ENCODE measurements at regions not wholly inside any gene's neighbourhood (a gene's known extent, or its start where the extent isn't known, plus 50 kb on each side); places are given as distances from the start of the nearest gene placed in this dataset.

DNA sequence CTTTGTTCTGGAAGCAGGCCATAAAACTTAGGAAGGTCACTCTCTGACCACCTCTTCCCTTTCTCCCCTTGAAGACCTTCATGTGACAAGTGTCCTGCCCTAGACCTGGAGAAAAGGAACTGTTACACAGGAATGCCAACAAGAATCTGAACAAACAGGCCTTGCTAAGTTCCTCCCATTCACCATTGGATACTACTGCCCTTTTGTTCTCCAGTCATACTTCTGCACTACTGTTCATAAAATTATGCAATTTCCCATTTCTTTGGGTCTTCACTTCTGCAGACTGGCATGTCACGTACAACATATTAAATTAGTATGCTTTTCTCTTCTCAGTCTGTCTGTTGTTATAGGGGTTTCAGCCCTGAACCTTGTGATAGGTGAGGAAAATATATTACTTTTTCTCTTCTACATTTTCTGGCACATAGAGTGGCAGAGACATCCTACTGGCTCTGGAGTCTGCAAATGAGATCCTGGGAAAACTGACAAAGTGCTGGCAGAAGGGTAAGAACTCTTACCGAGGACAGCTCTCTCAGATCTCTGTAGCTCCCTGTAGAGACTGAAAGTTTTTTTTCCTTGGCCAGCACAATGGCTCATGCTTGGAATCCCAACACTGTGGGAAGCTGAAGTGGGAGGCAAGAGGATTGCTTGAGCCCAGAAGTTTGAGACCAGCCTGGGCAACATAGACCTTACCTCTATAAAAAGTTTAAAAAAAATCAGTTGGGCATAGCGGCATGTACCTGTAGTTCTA, 87.6 kb upstream of the SPRY2 start:
- ATAC-seq (ENCODE audit: low read depth) (no peak), DNase-seq (no peak)
- Histone ChIP-seq H3K9ac (ENCODE audit: low read depth, low read length) (no peak overlapping the region), H3K9me1 (ENCODE audit: insufficient read depth, low read length) (no peaks in the 10 kb centered on the region), H2AFZ (replicated peaks; ENCODE audit: low read length, poor library complexity) (no peak overlapping the region), H4K8ac (ENCODE audit: low read depth in 2 of 2, low read length in 2 of 2) (no peak overlapping the region), H3K4me3 (ENCODE audit: insufficient read depth, low read depth, low read length) (no peak overlapping the region), H2BK15ac (ENCODE audit: low read depth, low read length) (no peak overlapping the region), H2AK5ac (ENCODE audit: low read depth, low read length) (no peak overlapping the region), H3K18ac (ENCODE audit: low read depth, low read length) (no peak overlapping the region), H4K20me1 (ENCODE audit: insufficient read depth, low read length) (no peaks in the 10 kb centered on the region), H3K4me2 (ENCODE audit: low read depth, low read length) (no peak overlapping the region), H3K56ac (ENCODE audit: extremely low read depth, insufficient read depth, low read length) (no peak overlapping the region), H2BK120ac (ENCODE audit: low read depth, low read length) (no peak overlapping the region), H3K27ac (ENCODE audit: insufficient read depth, low read length) (no peak overlapping the region), H3K9me3 (ENCODE audit: control insufficient read depth, insufficient read depth, low read length) (no peaks in the 10 kb centered on the region), H3K27me3 (ENCODE audit: control insufficient read depth, insufficient read depth, low read length) (no peaks in the 10 kb centered on the region), H2BK5ac (ENCODE audit: low read depth, low read length, poor library complexity, severe bottlenecking) (no peak overlapping the region), H4K91ac (ENCODE audit: insufficient read depth, low read depth, low read length) (no peak overlapping the region), H3K4me1 (ENCODE audit: control insufficient read depth, insufficient read depth, low read length) (no peaks in the 10 kb centered on the region), H3K23ac (ENCODE audit: low read depth, low read length) (no peak overlapping the region), H3K14ac (replicated peaks; ENCODE audit: low read depth, low read length) (no peak overlapping the region), H2AK9ac (replicated peaks; ENCODE audit: low read depth, low read length, poor library complexity) (no peak overlapping the region), H2BK20ac (ENCODE audit: low read depth, low read length) (no peak overlapping the region), H3K36me3 (ENCODE audit: control insufficient read depth, insufficient read depth, low read length) (no peaks in the 10 kb centered on the region), H3K4ac (ENCODE audit: low read depth, low read length) (no peak overlapping the region), H3K79me1 (ENCODE audit: low read depth in 1 of 2, low read length in 2 of 2) (no peaks in the 10 kb centered on the region), H4K5ac (ENCODE audit: low read depth, low read length) (no peak overlapping the region)
- CTCF ChIA-PET, result no interaction called here
- POLR2A ChIA-PET (ENCODE audit: unreplicated experiment), result no interaction called here
- in situ Hi-C loops (cut with MboI; ENCODE audit: low sequenced_read_pairs), result no loop called here
- WGBS, 2 experiments (ENCODE audit: extremely low coverage in 2 of 2, insufficient read length in 1 of 2), result no CpG with 5 or more reads among the region's 3 CpGs
- intact Hi-C loops (cut with micrococcal nuclease), result no loop called here
- TF ChIP-seq MAFK (IDR thresholded peaks at IDR 0.05; ENCODE audit: low read depth, low read length) (no peak), POLR2A (IDR thresholded peaks at IDR 0.05; ENCODE audit: low read depth, low read length) (no peak), USF2 (IDR thresholded peaks at IDR 0.05; ENCODE audit: low read depth, low read length) (no peak), BHLHE40 (IDR thresholded peaks at IDR 0.05; ENCODE audit: low read depth, low read length) (no peak), MXI1 (IDR thresholded peaks at IDR 0.05; ENCODE audit: borderline replicate concordance, low read depth, low read length) (no peak), CHD1 (IDR thresholded peaks at IDR 0.05; ENCODE audit: low read depth, low read length) (no peak)
- dilution Hi-C loops (cut with HindIII; ENCODE audit: low sequenced_read_pairs, unreplicated experiment), result no loop called here
- no TSS peak for BruUV-seq (replicated peaks)

All from IMR-90 (cell line).